Amniotic epithelial cell (primary cell): ENCODE measurements at regions not wholly inside any gene's neighbourhood (a gene's known extent, or its start where the extent isn't known, plus 50 kb on each side); places are given as distances from the start of the nearest gene placed in this dataset.

Experiments
- DNase-seq: peaks from one replicate; pipeline ENCODE4 v3.0.0-alpha.2; 2010; ENCODE audit warnings: low read depth

DNA sequence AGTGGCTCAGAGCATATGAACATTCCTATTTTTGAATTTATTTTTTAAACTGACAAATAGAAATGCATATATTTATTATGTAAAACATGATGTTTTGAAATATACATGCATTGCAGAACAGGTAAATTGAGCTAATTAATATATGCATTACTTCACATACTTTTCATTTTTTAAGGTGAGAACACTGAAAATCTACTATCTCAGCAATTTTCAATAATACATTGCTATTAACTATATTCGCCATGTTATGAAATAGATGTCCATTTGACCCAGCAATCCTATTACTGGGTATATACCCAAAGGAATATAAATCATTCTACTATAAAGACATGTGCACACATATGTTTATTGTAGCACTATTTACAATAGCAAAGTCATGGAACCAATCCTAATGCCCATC, 717.7 kb upstream of the PIK3C3 start:
- no peak for DNase-seq

DNA sequence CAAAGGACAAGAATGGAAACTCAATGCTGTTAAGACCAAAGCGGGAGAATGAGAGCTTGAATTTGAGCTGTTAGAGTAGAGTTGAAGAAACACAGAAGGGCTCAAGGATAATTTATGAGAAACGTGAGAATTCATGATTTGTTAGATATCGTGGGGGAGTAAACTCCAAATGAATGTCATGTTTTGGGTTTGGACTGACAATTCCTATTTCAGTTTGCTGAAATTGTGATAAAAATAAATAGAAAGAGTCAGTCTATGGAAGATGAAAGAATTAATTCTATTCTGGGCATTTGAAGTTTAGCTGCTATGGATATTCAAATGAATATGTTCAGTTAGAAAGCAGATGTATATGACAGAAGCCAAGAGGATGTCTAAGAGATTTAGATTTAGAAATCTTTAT, 723.4 kb upstream of the PIK3C3 start:
- no peak for DNase-seq

DNA sequence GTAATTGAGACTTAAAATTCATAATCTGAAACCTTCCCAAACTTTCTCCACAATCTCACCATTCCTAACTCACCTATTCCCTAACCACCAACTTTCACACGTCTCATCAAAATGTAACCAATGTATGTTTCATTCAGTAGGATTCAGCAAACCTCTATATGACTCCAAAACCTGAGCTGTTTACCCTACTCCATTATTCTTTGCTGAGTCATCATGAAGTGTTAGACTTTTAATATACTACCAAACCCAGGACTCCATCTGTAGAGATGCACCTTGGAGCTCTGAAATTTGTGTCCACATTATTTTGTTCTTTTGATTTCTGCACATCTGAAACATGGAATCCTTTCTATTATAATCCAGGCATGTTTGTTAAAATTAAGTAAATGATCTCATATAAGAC, 727.0 kb upstream of the PIK3C3 start:
- no peak for DNase-seq

DNA sequence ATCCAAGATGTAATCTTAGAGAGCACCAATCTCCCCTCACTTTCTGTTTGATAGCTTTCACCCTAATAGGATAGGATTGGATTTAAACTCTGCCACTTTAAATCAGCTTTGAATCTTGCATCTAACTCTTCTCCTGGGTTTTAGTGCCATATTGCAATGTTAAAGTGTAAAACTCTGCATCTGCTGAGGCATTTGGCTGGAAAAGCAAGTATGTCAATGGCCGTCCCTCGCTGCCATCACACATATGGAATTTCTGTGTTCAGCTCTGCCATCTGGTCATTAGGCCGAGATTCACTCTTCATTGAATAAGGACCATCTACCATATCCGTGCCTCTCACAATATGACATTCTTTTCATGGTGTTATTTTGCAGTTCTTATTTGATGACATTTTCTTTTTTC, 728.1 kb upstream of the PIK3C3 start:
- DNase-seq = no peak

DNA sequence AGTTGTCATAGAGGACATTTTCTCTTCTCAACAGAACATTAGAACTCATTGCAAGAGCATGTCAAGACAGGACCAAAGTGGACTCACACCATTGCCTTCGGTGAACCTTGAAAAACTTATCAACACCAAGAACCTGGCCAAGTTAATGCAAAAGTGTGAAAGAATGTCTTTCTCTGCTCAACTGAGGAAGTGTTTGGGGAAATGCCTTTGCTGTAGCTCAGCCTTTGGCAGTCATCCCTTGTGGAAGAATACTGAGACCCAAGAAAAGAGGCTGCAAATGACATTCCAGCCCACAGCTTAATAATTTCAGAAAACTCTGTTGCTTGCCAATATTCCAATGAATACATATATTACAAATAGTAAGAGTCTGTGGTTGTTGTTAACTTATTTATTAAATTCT, 728.8 kb upstream of the PIK3C3 start:
- no peak for DNase-seq

DNA sequence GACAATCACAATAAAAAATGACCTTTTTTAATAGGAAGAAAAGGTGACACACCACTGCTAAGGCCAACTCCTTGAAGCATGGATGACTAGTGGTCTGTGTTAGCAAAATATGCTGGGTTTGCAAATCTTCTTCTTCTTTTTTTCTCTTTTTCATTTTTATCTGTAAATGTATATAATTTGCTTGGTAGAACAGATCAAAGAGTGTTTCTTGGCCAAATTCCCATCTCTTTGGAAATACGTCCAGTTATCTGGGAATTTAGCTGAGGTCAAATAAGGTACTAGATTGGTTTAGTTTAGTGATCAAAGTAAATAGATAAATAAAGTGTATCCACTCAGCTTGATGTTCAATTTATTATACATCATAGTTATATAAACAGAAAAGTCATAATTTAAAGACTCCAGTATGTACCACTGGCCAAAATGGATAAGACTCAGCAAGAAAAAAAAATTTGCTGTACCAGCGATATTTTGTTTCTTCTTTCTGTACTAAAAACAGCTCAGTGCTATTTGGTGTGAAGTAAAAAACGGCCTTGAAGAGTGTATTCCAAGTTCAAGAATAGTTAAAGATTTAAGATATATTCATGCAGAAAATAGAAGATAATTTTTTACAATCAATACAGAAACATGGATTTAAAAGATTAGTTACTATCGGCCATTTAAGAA, 738.6 kb upstream of the PIK3C3 start:
- no peak for DNase-seq

DNA sequence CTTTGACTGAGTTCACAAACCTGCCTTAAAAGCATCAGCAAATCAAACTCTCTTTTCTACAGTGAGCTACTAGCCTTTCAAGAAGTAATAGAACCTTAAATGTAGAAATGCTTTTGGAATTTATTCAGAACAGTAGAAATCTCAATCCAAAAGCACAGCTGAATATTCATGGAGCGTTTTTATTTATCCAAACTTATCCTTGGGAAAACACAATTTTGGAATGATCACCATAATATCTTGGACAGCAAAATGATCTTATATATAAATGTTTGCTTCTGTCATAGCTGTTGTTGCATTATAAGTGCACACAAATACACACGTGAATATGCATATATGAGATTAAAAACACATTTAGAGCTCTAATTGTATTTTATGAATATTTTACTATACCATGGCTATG, 747.3 kb upstream of the PIK3C3 start:
- DNase-seq = no peak

DNA sequence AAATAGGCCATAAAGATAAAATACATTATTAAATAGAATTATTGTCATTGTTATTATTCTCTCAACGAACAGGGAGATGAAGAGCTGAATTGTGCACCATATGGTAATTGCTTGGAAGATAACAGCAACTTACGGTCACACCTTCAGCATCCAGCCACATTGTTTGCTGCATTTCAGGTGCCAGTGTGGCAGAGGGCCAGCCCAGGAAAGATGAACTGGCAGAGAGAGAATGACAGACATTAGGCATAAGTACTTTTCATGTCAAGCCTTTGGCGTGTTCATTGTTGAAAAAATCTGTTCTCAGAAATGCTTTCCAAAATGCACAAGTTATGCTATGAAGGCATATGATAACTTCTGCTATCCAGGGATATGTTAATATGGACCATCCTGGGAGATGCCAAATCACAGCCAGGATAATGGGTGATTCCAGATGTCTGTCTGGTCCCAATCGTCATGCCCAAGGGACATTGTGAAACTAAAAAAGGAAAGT, 748.6 kb upstream of the PIK3C3 start:
- no peak for DNase-seq

DNA sequence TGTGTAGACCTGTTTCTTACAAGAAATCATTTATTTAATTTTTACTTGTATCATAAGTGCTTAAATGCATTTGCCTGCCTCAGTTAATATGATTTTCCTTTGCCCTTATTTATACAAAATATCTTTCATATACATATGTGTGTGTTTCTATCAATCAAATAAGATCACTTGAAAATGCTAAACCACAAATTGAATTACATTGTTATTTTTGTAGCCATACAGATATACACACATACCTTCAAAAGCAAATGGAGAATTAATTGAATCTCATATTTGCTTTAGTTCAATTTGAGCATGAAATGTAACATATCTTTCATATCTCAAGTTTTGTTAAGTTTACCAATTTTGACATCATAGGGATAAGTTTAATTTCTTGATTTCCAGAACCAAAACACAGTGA, 755.8 kb upstream of the PIK3C3 start:
- no peak for DNase-seq

DNA sequence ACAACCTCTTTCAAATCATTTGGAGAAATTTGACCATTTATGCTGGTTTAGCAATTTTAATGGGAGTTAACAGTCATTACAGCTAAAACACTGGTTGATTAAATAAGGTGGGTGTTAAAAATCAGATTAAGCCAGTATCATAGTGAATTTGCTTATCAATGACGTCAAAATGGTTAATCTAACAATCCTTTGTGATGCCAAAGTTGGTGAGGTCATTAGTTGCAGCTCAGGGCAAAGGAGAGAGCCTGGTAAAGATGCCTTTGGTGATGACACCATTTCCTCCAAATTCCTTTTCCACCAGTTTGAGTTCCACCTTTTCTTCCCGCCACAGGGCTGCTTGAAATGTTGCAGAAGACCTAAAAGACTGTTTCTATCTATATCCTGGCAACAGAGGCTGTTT, 757.1 kb upstream of the PIK3C3 start:
- no peak for DNase-seq

DNA sequence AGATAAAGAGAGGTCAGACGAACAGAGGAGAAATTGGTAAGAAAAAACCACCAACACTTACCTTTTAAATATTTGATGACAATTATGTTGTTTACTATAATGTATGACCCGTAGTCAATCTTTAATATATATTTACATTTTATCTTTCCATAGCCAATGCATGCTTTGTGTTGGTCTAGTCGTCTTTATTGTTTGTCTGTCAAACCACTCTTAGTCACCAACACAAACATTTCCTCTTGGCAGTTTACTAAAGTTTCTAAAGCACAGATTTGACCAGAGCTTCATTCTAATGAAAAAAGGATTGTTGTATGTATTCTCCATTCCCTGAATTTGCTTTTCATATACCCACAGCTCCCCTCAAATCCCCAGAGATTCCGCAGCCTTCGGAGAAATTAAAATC, 784.7 kb upstream of the PIK3C3 start:
- DNase-seq = no peak

DNA sequence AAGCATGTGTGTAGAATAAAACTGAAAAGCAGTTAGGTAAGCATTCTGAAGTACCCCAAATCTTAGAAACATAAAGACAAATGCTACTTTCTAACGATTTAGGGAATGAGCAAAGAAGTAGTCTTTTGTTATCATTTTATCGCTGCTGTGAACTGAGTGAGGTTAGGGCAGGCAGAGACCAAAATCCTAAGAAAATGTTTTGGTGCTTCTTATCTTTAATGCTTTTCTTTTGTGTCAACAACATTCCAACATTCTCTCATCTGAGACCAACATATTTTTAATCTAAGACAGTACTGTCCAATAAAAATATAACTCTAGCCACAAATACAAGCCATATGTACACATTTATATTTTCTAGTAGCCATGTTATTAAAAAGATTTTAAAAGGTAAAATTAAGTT, 789.4 kb upstream of the PIK3C3 start:
- DNase-seq = peak; percentile 51

DNA sequence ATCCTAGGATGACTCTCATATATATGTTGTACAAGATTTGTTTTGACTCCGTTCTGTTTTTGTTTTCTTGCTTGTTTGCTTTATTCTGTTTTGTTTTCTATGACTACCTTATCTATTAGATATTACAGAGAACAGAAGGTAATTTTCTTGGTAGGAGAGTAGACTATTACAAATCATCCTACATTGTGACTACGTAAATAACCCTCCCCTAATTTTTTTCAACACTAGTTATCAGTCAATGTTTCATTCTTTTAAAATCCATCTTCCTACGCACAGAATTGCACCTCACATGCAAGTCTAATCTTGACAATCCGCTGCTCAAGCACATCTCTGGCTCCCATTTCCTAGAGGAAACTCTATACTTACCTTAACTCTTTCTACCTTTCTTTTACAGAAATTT, 792.3 kb upstream of the PIK3C3 start:
- peak; percentile 59 for DNase-seq

DNA sequence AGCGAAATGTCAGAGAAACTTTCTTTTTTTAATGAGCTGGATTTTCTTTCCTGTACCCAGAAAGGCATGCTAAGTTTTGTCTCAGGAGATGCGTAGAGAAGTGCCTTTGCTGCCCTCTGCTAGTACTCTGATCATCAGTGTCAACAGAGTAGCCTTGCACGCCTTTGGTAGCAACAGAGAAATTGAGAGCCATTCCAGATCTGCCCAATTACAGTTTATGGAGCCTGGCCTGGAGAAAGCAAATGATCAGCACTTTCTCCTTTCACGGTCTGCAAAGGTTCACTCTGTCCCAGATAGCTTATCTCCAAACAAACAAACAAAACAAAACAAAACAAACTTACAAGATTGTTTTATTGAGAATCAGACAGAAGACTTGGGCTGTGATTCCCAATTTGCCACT, 792.8 kb upstream of the PIK3C3 start:
- DNase-seq = no peak

DNA sequence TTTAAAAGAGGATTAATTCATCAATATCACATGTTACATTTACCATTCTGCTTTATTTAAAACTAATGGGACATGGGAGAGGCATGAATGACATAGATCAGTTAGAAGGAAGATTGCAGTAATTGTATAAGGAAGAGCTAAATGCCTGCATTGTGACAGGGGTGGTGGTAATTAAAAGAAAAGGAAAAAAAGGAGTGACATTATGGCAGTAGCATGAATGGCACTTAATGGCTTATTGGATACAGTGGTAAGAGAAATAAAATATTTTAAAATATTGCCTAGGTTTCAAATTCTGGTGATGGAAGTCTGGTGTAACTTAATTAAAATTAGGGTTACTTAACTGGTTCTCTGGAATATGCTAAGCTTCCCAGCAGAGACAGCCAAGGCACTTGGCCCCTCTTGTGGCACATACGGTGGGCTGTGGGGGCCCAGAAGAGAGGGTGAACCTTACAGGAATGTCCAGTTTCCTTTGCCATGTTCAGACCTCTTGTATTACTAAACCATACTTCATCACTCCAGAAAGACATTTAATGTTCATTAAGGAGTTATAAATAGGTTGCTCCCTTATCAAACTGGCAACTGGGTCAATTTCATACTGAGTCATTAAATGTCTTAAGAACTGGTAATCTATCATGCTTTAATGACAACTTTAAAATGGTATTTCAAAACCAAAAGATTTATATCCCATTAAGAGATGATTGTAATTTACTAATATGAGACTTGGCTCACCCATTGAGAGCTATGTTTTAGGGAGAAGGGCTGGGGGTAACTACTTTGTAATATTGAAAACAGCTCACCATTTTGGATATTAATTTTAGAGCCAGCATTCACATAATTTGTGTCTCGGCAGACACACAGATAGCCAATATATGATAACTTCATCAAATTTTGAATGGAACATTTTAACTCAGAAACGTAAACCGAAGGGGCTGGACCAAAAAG, 798.9 kb upstream of the PIK3C3 start:
- DNase-seq = no peak

DNA sequence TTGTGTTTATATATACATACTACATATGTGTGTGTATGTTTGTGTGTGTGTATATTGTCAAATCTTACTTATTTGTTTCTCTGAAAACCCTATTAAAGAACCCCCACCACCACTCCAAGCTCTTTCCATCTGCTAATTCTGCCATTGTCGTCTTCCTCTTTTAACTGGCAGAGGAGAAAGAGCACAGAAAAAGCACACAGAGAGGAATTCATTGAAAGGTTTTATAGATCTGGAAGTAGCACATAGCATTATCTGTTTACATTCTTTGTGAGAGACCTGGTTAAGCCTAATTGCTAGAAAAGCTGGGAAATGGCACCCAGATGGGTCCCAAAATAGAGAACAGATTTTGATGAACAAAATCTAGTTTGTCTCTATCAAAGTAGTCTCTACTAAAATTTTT, 800.0 kb upstream of the PIK3C3 start:
- no peak for DNase-seq

DNA sequence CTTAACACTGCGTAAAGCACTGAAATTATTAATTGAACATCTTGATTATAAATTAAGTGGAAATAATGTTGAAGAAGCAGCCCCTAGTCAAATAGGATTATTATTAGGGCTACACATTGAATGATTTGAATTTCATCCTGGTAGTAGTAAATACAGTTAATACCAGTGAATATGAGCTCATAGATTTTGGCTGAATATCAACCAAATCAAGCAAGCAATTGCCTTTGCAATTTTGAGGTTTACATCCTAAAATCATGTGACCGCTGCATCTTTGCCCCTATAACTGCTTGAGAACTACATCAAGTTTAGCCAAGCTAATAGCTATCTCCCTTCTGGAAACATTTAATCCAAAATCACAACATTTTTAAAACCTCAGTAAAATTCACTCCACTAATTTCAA, 801.2 kb upstream of the PIK3C3 start:
- no peak for DNase-seq

DNA sequence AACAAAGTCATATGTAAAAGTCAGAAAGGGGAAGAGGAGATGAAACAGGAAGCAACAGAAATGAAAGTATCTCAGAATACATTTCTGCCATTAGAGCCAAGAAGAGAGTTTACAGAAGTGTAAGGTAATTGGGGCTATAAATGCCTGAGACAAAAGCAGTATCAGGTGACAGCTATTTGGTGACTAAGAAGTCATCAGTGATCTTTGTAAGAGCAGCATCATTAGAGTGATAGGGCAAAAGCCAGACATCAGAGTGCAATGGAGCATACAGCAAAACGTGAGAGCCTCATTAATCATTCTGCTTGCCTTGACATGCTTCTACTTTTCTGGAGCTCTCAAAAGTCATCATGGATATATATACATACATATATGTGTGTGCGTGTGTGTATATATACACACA, 804.7 kb upstream of the PIK3C3 start:
- DNase-seq = no peak

DNA sequence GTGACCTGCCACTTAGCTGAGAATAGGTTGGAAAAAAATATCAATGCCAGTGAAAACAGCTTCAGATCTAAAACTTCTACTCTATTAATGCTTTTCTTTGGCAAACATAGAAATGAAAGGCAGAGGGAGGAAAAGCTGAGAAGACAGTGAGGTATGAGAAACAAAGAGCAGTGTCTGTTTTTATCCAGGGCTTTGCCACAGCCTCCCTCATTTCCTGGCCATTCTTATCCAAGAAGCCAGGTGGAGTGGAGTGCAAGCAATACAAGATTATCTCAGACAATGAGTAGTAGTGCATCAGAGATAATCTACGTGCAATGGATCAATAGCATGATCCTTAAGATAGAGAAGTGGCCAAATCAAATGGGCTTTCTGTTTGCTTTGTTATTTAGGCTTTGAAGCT, 808.7 kb upstream of the PIK3C3 start:
- DNase-seq = no peak

DNA sequence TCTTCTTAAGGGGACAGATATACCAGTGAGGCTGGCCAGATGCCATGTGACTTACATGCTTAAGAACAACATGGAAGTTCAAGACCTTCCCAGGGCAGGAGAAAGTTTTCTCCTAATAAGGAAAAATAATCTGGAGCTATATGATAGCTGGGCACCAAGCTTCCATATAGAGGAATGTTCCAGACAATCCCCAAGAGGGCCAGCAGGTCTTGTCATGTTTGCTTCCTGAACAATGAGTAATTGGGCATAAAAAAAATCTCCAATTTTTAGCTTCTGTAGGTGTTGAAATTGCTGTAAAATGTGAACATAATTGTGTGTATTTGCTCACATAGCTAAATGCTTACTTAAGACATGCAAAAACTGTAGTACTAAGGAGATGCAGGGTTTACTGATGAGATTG, 809.5 kb upstream of the PIK3C3 start:
- DNase-seq = no peak

DNA sequence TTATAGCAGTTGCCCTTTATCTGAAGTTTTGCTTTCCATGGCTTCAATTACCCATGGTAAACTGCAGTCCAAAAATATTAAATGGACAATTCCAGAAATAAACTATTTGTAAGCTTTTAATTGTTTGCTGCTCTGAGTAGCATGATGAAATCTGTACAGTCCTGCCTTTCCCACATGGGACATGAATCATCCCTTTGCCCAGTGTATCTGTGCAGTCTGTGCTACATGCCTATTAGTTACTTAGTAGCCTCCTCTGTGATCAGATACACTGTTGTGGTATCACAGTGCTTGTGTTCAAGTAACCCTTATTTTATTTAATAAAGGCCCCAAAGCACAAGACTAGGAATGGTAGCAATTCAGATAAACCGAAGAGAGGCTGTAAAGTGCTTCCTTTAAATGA, 810.6 kb upstream of the PIK3C3 start:
- peak; percentile 86 for DNase-seq

DNA sequence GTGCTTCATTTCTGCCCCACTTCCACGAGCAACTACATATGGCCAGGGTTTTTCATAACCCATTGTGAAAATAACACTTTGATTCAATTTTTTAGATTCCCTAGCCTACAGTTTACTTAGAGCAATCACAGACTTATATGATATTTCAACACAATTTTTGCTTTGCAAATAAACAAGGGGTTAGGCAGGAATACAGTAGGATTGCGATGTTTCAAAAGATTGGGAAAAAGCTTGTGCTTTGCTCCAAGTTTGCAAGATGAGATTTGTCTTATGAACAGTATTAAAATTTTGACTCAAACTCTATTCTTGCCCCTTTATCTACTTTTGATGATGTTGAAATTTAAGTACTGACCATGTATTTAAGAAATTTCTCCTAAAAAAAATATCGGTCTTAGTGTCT, 814.5 kb upstream of the PIK3C3 start:
- no peak for DNase-seq

DNA sequence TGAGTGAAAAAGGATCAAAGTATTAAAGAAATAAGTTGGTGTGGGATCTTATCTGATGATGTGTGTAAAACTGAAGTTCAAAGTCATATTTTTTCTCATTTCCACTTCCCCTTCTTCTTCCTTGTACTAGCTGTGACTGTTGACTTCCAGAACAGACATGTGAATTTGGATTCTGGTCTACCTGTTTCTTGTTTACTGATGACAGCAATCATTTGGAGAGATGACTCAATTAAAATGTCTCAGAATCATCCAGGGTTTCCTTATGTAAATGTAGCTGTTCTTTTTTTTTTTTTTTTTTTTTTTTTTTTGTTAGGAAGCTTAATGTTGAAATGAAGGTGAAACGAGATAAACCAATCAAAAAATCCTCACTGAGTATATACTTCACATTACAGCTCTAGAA, 819.9 kb upstream of the PIK3C3 start:
- no peak for DNase-seq

DNA sequence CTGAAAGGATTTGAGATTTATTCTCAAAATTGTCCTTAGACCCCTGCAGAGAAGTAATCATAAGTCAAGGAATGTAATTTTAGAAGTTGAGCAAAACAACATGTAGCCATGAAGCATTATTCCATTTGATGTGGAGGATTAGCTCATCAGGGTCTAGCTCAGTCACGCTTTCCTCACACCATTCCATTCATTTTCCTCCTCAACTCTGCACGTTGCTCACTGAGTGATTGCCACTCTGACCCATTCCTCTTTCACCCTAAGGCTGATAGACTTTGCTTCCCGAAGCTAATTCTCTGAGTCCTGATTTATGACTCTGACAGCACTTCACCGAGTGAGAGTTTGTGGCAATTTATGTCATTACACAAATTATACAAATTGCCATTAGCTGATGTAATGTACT, 820.6 kb upstream of the PIK3C3 start:
- DNase-seq = peak; percentile 31
